Testis (tissue), 2 donors: ENCODE measurements at regions not wholly inside any gene's neighbourhood (a gene's known extent, or its start where the extent isn't known, plus 50 kb on each side); places are given as distances from the start of the nearest gene placed in this dataset.

Experiments used
- CTCF ChIP-seq, 3 experiments: fragments of 450-650 bp in 2 of 3; fragments of 200-600 bp in 1 of 3; sonication (generic) in 1 of 3; IDR thresholded peaks; one replicate each; pipeline ENCODE4 v1.5.1; 2016 to 2019; ENCODE audit warnings: antibody characterized with exemption in 3 of 3, mild to moderate bottlenecking in 2 of 3, moderate library complexity in 1 of 3
- POLR2A ChIP-seq: fragments of 450-650 bp; IDR thresholded peaks from one replicate; pipeline ENCODE4 v1.6.1; 2017; ENCODE audit warnings: antibody characterized with exemption, mild to moderate bottlenecking, moderate library complexity

- TF ChIP-seq CTCF (IDR thresholded peaks at IDR 0.05) (no peak), POLR2A (no peak)
Measured at GRCh38 chr12:98156697-98157096, 358.7 kb upstream of the TMPO start.
